SK-N-SH (cell line): ENCODE measurements at regions not wholly inside any gene's neighbourhood (a gene's known extent, or its start where the extent isn't known, plus 50 kb on each side); places are given as distances from the start of the nearest gene placed in this dataset.

ENCODE experiments used
- CHD2 ChIP-seq: fragments of 150-350 bp; IDR thresholded peaks from 2 replicates; pipeline ENCODE4 v1.6.1; 2018; ENCODE audit warnings: low read length; ENCODE audit not compliant: partially characterized antibody
- CTCF ChIP-seq: fragments of 200-600 bp; sonication (generic); IDR thresholded peaks from 2 replicates; pipeline ENCODE4 v1.6.1; 2017; ENCODE audit warnings: antibody characterized with exemption, mild to moderate bottlenecking, moderate library complexity
- NRF1 ChIP-seq: IDR thresholded peaks from 2 replicates; pipeline ENCODE4 v1.6.1; 2012; ENCODE audit warnings: low read depth, mild to moderate bottlenecking, low read length

GRCh38 chr4:64814616-64815015 is 405.4 kb upstream of the TECRL start:
- TF ChIP-seq CTCF (no peak), NRF1 (no peak), CHD2 (no peak)
